ENCODE measurements at regions not wholly inside any gene's neighbourhood (a gene's known extent, or its start where the extent isn't known, plus 50 kb on each side); places are given as distances from the start of the nearest gene placed in this dataset.
"Not testable (repeated sequence)": the region's sequence is repeated elsewhere in the genome, so short reads cannot be mapped to it uniquely, and the experiment has no call there.

- DNase-seq = not testable (repeated sequence)
Observed at GRCh38 chr13:52565324-52565723, 76.9 kb upstream of the HNRNPA1L2 start.

DNA sequence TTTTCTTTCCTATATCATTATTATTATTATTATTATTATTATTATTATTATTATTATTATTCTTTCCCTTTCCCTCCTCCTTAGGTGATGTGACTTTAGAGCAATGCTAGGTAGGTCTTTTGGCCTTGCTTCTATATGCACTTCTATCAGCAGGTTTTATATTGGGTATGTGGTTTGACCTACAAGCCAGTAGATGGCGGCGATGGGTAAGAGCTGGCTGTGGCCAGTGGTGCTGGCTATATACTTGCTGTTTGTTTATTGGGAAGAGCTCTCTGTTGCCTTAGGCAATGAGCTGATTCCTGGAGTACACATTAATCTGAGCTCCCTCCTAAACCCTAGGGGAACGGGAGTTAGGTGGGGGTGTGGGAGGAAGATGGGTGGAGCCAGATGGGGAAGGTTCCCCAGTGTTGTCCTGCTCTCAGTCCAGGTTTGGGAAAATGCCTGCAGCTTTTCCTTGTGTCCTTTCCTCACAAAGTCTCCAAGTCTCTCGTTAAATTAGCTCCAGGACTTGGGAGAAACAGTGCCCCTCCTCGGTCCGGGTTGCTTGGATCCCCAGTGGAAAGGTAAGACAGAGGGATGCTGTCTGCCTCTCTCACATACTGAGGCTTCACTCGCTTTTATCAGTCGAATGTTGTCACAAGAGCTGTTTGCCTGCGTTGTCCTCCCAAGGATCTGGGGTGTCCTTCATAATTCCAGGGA is 72.2 kb upstream of the HNRNPA1L2 start:
- DNase-seq = peak; percentile 51

GRCh38 chr13:52571163-52571562 is 71.1 kb upstream of the HNRNPA1L2 start:
- DNase-seq = not testable (repeated sequence)

DNA sequence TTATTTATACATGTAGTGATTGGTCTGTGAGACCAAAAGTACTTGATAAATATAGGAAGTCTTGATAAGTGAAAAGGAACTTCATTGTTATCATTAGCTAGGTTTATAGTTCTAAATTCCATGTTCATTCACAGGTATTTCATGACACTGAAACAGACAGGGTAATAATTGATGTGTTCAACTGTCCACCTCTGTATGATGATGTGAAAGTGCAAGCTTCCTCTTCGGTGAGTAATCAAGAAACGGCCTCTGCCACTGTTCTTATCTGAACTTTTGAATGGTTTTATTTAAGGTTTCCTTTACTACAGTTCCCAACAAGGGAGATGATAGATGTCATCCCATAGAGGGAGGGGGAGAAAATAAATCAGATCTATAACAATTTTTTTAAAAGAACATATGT is 59.3 kb upstream of the HNRNPA1L2 start:
- not testable (repeated sequence) for DNase-seq
